IPS-15b (cell line): ENCODE measurements at regions not wholly inside any gene's neighbourhood (a gene's known extent, or its start where the extent isn't known, plus 50 kb on each side); places are given as distances from the start of the nearest gene placed in this dataset.

ENCODE experiments used
- H3K27me3 ChIP-seq: one replicate; pipeline ENCODE4 v1.6.1; 2013; ENCODE audit warnings: low read length; ENCODE audit not compliant: control insufficient read depth, insufficient read depth
- H3K36me3 ChIP-seq: one replicate; pipeline ENCODE4 v1.6.1; 2013; ENCODE audit warnings: low read length; ENCODE audit not compliant: control insufficient read depth, insufficient read depth
- H3K4me1 ChIP-seq: one replicate; pipeline ENCODE4 v1.6.1; 2013; ENCODE audit warnings: mild to moderate bottlenecking, low read length; ENCODE audit not compliant: control insufficient read depth, insufficient read depth
- H3K4me3 ChIP-seq: one replicate; pipeline ENCODE4 v1.5.1; 2013; ENCODE audit warnings: low read depth, low read length
- H3K9ac ChIP-seq: one replicate; pipeline ENCODE4 v1.6.1; 2013; ENCODE audit warnings: low read depth, mild to moderate bottlenecking, low read length
- H3K9me3 ChIP-seq: one replicate; pipeline ENCODE4 v1.6.1; 2013; ENCODE audit warnings: mild to moderate bottlenecking, low read length; ENCODE audit not compliant: control insufficient read depth, insufficient read depth

DNA sequence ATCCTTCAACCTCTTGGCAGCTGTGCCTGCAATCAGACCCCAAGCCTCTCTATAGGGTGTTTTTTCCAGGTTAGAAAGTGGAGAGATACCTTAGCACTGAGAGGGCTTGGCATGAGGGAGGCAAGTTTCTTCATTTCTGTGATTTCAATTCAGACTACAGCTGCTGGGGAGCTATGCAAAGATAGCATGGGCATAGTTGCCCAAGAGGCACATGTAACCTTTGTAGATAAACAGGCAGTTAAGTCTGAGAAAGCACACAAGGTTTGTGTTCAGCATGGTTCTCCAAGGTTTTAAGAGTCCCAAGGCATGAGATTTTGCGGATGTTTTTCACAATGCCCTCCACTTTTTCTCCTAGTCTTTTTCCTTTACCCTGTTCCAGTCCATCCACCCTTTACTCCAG is 385.0 kb upstream of the ETAA1 start:
- Histone ChIP-seq H3K9ac (no peak overlapping the region), H3K36me3 (no peaks in the 10 kb centered on the region), H3K9me3 (no peaks in the 10 kb centered on the region), H3K4me1 (no peaks in the 10 kb centered on the region), H3K27me3 (no peaks in the 10 kb centered on the region), H3K4me3 (no peak overlapping the region)

DNA sequence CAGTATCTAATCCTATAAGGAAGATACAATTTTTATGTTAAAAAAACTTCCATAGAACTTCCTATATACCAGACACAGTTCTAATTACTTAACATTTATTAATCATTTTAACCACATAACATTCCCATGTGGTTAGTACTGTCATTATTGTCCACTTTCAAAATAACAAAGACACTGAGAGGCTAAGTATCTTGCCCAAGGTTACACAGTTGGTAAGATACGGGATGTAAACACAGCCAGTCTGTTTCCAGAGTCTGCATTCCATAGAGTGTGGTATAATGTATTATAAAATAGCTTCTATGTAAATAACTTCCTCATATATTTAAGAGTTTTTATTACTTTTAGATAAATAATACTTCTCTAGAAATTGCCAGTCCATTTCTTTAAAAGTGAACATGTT is 383.3 kb upstream of the ETAA1 start:
- Histone ChIP-seq H3K36me3 (no peaks in the 10 kb centered on the region), H3K4me3 (no peak overlapping the region), H3K27me3 (no peaks in the 10 kb centered on the region), H3K9me3 (no peaks in the 10 kb centered on the region), H3K4me1 (no peaks in the 10 kb centered on the region), H3K9ac (no peak overlapping the region)

DNA sequence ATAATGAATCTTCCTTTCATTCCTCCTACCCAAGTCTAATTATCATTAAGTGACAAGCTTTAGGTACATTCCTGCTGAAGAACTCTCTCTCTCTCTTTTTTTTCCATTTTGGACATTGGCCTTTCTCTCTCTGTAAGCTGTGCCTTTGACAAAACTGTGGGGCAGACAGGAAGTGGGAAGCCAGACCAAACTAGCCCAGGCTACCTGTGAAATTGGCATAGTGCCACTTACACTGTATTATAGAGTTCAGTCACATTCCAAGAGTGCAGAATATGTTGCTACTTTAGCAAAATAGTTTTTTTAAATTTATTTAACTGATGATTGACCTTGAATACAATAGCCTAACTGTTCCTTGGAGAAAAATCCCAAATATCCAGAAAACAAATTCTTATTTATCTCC is 381.5 kb upstream of the ETAA1 start:
- H3K9me3 ChIP-seq, result no peaks in the 10 kb centered on the region
- H3K4me3 ChIP-seq, result no peak overlapping the region
- H3K36me3 ChIP-seq, result no peaks in the 10 kb centered on the region
- H3K9ac ChIP-seq, result no peak overlapping the region
- no peaks in the 10 kb centered on the region for H3K27me3 ChIP-seq
- no peaks in the 10 kb centered on the region for H3K4me1 ChIP-seq

DNA sequence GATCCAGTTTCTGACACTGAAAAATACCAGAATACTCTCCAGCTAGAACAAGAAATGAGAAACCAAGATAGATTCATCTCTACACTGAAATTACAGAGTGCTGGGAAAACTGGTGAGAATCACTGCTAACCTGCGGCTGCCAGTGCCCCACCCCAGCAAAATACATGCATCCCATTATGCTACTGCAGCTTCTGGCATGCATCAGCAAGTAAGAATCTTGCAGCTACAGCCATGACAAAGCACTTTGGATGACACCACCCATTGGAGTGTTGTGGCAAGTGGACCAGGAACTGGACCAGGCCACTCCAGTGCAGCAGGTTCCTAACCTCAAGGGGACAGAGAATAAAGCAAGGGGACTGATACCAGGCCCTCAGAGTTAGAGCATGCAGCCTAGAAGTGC is 378.8 kb upstream of the ETAA1 start:
- Histone ChIP-seq H3K27me3 (no peaks in the 10 kb centered on the region), H3K4me3 (no peak overlapping the region), H3K9me3 (no peaks in the 10 kb centered on the region), H3K9ac (no peak overlapping the region), H3K4me1 (no peaks in the 10 kb centered on the region), H3K36me3 (no peaks in the 10 kb centered on the region)

DNA sequence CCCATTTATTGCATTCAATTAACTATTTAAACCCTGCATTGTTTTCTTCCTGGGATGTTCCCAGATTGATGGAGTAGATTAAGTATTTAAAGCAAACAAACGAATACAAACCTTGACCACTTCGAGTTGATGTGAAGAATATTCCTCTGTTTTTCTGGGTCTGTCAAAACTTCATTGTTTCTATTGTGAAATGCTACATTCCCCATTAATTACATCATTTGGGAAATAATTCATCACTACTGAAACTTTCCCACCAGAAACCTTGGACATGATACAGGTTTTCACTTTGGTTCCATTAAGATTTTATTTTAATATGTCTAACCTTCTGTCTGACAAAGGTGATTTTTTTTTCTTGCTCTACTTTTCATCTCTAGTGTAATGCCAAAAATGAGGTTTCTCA is 365.1 kb upstream of the ETAA1 start:
- no peak overlapping the region for H3K9ac ChIP-seq
- no peaks in the 10 kb centered on the region for H3K27me3 ChIP-seq
- H3K9me3 ChIP-seq, result no peaks in the 10 kb centered on the region
- H3K36me3 ChIP-seq, result no peaks in the 10 kb centered on the region
- H3K4me3 ChIP-seq, result no peak overlapping the region
- H3K4me1 ChIP-seq, result no peaks in the 10 kb centered on the region

DNA sequence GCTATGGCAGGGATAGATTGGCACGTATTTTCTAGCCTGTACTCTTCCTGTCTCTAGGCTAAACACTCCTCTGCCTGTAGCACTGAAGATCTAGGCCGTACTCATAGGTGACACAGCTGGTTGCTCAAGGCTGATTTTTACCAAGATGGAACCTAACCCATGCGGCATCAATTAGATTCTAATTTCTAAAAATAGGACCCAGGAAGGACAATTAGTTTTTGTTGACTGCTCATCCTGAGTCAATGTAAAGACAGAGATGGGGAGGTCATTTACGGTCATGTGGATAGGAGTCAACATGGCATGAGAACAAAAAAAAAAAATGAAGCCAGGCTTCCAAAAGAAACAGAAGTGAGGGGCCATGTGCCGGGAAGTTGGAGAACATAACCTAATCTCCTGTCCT is 360.7 kb upstream of the ETAA1 start:
- Histone ChIP-seq H3K36me3 (no peaks in the 10 kb centered on the region), H3K9ac (no peak overlapping the region), H3K9me3 (no peaks in the 10 kb centered on the region), H3K27me3 (no peaks in the 10 kb centered on the region), H3K4me3 (no peak overlapping the region), H3K4me1 (no peaks in the 10 kb centered on the region)

DNA sequence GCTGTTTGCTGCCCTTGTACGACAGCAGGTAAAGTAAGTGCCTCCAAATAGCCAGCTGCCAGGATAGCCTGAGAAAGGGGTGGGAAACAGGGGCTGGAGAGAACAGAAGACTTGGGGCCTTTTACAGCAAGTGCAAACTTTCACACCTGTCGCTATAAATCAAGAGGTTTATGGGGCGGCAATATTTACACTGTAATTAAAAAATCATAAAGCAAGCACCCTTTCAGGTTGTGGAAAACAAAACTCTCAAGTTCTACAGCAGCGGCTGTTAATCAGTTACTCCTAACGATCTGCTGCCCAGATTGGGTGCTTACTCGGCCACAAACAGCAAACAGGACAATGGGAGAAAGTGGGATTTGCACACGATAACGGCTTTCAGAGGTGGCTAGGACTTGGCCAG is 359.5 kb upstream of the ETAA1 start:
- H3K36me3 ChIP-seq, result no peaks in the 10 kb centered on the region
- no peaks in the 10 kb centered on the region for H3K9me3 ChIP-seq
- no peak overlapping the region for H3K9ac ChIP-seq
- no peak overlapping the region for H3K4me3 ChIP-seq
- H3K27me3 ChIP-seq, result no peaks in the 10 kb centered on the region
- no peaks in the 10 kb centered on the region for H3K4me1 ChIP-seq

DNA sequence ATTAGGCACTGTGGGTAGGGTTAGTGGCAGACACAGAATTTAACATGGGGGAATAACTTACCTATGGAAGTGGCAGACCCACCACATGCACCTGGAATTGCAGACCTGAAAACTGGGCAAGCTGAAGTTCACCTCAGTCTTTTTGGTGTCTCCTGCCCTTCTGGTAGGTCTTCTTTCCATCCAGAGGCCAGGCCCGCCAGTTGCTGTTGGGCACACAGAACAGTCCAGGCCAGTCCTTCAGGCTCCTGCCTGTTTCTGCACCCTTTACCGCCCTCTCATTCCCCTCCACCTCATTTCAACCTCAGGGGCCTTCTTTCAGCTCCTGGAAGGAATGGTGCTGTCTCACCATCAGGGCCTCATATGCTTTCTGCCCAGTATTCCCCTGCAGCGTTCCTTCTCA is 358.9 kb upstream of the ETAA1 start:
- no peaks in the 10 kb centered on the region for H3K4me1 ChIP-seq
- no peak overlapping the region for H3K4me3 ChIP-seq
- no peak overlapping the region for H3K9ac ChIP-seq
- H3K27me3 ChIP-seq, result no peaks in the 10 kb centered on the region
- H3K36me3 ChIP-seq, result no peaks in the 10 kb centered on the region
- no peaks in the 10 kb centered on the region for H3K9me3 ChIP-seq

DNA sequence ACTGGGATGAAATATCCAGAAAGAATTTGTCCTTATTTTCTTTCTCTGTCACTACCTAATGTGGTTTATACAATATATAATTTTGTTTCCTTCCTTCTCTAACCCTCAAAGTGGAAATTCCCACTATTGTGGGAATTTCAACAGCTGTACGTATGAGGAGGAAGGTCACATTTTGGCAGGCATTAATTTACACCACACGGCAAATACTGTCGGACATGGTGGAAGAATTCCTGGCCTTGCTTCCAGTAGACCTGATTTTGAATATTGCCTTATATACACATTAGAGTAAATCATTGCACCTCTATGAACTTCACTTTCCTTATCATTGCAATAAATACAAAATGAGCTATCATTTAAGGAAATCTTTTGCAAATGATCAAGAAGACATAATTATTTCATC is 358.1 kb upstream of the ETAA1 start:
- no peaks in the 10 kb centered on the region for H3K36me3 ChIP-seq
- H3K27me3 ChIP-seq, result no peaks in the 10 kb centered on the region
- no peaks in the 10 kb centered on the region for H3K9me3 ChIP-seq
- H3K4me3 ChIP-seq, result no peak overlapping the region
- H3K4me1 ChIP-seq, result peaks cover 2% of the 10 kb centered on the region
- no peak overlapping the region for H3K9ac ChIP-seq

DNA sequence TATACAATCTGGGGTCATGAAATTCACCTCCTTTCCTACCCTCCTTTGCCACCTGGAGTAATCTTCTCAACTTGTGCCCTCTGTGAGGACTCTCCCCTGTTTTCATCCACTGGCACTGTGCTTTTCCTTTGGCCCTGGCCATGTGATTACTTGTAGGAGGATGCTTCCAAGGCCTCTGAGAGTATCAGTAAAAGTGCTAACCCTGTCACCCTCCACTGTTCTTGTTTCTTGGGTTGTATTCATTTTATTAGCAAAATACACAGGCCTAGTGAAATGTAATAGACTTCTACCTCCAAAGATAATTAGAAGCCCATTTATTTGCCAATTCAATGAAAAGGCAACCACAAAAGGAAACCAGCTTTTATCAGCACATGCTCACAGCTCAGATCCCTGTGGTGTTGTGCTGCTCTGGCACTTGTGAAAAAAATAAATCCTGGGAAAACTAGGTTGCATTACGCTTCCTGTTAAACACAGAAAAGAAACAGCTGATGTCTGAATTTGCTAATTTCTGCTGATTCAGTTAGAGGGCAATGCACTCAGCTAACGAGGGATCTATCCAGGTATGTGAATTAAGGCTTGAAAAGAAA is 357.5 kb upstream of the ETAA1 start:
- Histone ChIP-seq H3K9me3 (no peaks in the 10 kb centered on the region), H3K4me3 (no peak overlapping the region), H3K36me3 (no peaks in the 10 kb centered on the region), H3K4me1 (peaks cover 2% of the 10 kb centered on the region), H3K9ac (no peak overlapping the region), H3K27me3 (no peaks in the 10 kb centered on the region)

DNA sequence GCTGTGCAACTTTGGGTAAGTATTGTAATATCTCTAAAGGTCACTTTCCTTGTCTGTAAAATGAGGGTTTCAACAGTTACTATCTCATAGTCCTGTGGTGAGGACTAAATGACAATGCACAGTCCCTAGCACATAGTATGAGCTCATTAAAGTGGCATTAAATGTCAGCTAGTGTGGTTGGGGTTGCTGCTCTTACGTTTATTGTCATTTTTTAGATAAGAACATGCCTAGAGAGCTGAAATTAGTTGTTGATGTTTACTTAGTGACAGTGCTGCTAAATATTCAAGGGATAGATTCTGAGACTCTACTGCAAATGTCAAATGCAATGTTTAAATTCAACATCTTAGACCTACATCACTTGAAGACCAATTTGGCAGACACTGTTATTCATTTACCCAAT is 356.1 kb upstream of the ETAA1 start:
- Histone ChIP-seq H3K4me1 (peaks cover 2% of the 10 kb centered on the region), H3K4me3 (no peak overlapping the region), H3K27me3 (no peaks in the 10 kb centered on the region), H3K36me3 (no peaks in the 10 kb centered on the region), H3K9ac (no peak overlapping the region), H3K9me3 (no peaks in the 10 kb centered on the region)

DNA sequence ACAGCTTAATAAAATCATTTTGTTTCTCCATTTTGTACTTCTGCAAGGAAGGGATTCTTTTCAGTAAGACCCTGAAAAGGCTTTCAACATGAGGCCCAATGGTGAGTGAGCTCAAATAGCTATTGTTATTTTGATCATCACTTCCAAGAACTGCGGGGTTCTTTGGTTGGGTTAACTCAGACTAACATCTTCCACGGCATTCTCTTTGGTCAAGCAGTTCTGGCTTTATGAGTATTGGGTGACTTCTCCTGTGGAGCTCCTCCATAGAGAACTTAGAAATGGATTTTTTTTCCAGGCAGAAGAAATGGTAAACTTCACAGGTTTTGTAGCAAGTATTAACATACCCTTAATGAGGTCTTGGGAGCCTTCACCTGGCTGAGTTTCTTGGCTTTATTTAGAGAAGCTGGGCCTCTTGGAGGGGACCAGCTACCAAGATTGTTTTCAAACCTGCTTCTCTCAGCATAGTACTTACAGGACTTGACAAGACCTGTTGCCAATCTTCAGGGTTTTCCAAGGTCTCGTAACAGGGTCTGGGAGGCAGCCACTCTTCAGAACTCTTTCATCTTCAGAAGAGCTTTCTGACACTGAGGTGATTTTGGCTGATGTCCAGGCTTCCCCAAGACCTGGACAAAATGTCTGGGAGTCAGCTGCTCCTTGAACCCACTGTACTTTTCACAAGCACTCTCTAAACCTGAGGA is 353.2 kb upstream of the ETAA1 start:
- Histone ChIP-seq H3K4me3 (no peak overlapping the region), H3K9me3 (no peaks in the 10 kb centered on the region), H3K27me3 (no peaks in the 10 kb centered on the region), H3K36me3 (no peaks in the 10 kb centered on the region), H3K4me1 (peaks cover 2% of the 10 kb centered on the region), H3K9ac (no peak overlapping the region)
